ENCODE measurements at regions not wholly inside any gene's neighbourhood (a gene's known extent, or its start where the extent isn't known, plus 50 kb on each side); places are given as distances from the start of the nearest gene placed in this dataset.

DNA sequence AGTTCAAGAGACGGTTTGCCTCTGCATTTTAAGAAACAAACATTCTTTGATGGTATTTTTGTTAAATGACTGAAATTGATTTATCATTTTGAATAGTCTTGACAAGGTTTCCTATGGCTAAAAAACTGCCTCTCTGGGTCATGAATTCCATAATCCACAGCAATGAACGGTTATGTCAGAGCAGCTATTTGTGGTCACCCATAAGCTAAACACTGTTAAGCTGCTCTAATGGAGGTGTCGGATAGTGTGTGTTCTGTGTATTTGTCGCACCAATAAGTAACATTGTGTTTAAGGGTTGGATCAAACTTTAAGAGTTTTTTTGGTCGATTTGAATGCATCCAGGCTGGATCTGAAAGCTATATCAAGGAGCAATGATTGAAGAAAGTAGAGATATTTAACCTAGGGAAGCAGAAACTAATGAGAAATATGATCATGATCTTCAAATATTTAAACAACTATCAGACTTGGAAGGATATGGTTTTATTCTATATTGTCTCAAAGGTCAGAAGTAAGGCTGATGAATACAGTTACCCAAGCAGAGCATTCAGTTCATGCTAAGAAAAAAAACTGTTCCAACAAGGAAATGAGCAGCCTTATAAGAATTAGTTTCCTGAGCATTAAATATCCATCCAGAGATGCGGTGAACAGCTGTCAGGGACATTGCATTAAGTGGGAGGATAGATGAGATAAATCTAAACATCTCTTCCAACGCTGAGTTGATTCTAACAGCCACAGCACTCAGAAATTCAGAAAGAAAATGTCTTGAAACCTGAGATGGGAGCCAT, 232.3 kb upstream of the RPS6KA3 start:
- H3K36me3 Mint-ChIP-seq (ENCODE audit: insufficient read depth in 2 of 2) = no peaks in the 10 kb centered on the region
- no peak overlapping the region for H3K27ac Mint-ChIP-seq
- no peaks in the 10 kb centered on the region for H3K9me3 Mint-ChIP-seq
- no peak overlapping the region for H3K4me3 Mint-ChIP-seq
- no peak for DNase-seq
- H3K27me3 Mint-ChIP-seq (ENCODE audit: low read depth) = peaks cover 48% of the 10 kb centered on the region
- peaks cover 16% of the 10 kb centered on the region for H3K4me1 Mint-ChIP-seq (ENCODE audit: low read depth)
- ATAC-seq (replicated peaks in 1 of 2) = no peak

DNA sequence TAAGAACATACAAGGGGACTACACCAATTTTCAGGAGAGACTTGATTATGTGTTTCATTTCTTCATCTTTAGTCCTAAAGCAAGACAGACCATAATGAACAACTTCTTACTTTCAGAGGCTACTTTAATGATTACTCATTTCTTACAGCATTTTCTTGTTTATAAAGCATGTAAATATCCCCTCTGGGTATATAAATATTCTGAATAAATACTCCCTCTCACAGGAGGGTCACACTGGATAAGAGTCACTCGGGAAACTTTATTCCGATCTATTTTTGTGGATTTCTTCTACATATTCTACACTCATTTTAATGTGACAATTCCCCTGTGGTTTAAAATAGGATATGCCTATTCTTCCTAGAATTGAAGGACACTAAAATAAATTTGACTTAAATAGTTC, 228.9 kb upstream of the RPS6KA3 start:
- Mint-ChIP-seq H3K27me3 (ENCODE audit: low read depth) (peaks cover 28% of the 10 kb centered on the region), H3K4me3 (no peak overlapping the region), H3K9me3 (no peaks in the 10 kb centered on the region), H3K27ac (no peak overlapping the region), H3K36me3 (ENCODE audit: insufficient read depth in 2 of 2) (no peaks in the 10 kb centered on the region), H3K4me1 (ENCODE audit: low read depth) (peaks cover 9% of the 10 kb centered on the region)
- no peak for ATAC-seq (replicated peaks in 1 of 2)
- DNase-seq = no peak

DNA sequence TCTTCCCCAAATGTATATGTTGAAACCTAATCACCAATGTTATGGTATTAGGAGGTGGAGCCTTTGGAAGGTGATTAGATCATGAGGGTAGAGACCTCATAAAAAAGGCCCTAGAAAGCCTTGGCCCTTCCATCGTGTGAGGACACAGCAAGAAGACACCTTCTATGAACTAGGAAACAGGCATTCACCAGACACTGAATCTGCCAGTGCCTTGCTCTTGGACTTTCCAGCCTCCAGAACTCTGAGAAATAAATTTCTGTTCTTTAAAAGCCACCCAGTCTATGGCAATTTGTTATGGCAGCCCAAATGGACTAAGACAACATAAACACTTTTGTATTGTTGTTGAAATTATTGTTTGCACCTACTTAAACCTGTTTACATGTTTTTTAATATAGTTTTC, 221.8 kb upstream of the RPS6KA3 start:
- no peak for DNase-seq
- Mint-ChIP-seq H3K27me3 (ENCODE audit: low read depth) (peaks cover 6% of the 10 kb centered on the region), H3K4me3 (no peak overlapping the region), H3K36me3 (ENCODE audit: insufficient read depth in 2 of 2) (no peaks in the 10 kb centered on the region), H3K4me1 (ENCODE audit: low read depth) (no peaks in the 10 kb centered on the region), H3K27ac (no peak overlapping the region), H3K9me3 (no peaks in the 10 kb centered on the region)
- no peak for ATAC-seq (replicated peaks in 1 of 2)

DNA sequence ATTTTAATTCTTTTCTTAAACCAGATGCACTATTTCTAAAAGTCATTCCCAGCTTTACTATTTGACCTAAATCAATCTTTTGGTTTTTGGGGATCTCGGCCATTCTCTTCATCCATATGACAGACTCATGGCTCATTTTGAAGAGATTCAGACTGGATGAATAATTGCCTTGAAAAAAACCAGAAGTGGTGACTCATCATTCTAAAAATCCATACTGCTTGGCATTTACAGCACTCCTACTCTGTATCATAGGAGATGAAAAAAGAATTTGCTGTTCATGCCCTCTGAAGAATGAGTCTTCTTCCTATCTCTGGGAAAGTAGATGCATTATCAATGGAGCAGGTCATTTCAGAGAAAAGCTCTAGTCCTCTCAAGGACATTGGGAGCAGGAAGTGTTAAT, 220.5 kb upstream of the RPS6KA3 start:
- no peak overlapping the region for H3K27ac Mint-ChIP-seq
- H3K4me1 Mint-ChIP-seq (ENCODE audit: low read depth) = no peaks in the 10 kb centered on the region
- ATAC-seq (replicated peaks in 1 of 2) = no peak
- no peak overlapping the region for H3K4me3 Mint-ChIP-seq
- no peaks in the 10 kb centered on the region for H3K9me3 Mint-ChIP-seq
- H3K27me3 Mint-ChIP-seq (ENCODE audit: low read depth) = peaks cover 6% of the 10 kb centered on the region
- no peak for DNase-seq
- no peaks in the 10 kb centered on the region for H3K36me3 Mint-ChIP-seq (ENCODE audit: insufficient read depth in 2 of 2)

DNA sequence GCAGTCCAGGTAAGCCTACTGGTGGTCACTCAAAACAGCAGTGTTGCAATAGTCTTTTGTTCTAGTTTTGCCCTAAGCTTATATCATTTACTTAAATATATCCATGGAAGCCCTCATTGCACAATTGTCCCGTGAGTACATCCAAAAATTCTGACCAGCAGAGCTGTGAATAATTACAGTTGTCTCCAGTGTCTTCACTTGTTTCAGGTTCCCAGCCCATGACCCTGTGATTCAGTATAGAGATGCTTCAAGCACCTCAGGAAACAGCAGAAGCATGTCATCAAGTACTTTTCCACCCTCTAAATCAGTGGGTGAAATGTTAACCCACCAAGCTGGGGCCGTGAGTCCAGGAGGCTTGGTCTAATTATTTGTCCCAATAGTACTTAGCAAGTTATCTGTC, 214.9 kb upstream of the RPS6KA3 start:
- H3K36me3 Mint-ChIP-seq (ENCODE audit: insufficient read depth in 2 of 2) = no peaks in the 10 kb centered on the region

DNA sequence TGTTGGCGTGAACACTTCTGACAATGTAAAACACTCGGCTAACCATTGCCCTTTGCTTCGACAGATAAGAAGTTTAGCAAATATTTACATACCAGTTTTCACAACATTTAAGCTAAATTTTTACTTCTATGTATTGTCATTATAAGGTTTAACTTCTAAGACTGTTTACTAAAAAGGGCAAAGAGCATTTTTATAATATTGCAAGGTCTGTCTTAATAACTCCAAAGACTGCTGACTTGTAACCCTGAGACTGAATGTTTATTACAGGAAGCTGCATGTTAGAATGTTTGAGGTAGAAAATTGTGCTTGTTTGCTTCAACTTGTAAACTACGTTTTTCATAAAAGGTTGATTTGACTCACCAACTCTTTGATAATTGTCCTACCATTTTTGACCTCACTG, 213.2 kb upstream of the RPS6KA3 start:
- Mint-ChIP-seq H3K4me1 (ENCODE audit: low read depth) (no peaks in the 10 kb centered on the region), H3K9me3 (peaks cover 0 to 1% of the 10 kb centered on the region in 2 donors), H3K4me3 (no peak overlapping the region), H3K27ac (no peak overlapping the region), H3K36me3 (ENCODE audit: insufficient read depth in 2 of 2) (no peaks in the 10 kb centered on the region), H3K27me3 (ENCODE audit: low read depth) (peaks cover 26% of the 10 kb centered on the region)
- ATAC-seq (replicated peaks in 1 of 2) (no peak), DNase-seq (no peak)

More for the DNA sequence above, 214.9 kb upstream of the RPS6KA3 start:
- no peaks in the 10 kb centered on the region for H3K4me1 Mint-ChIP-seq (ENCODE audit: low read depth)
- peaks cover 0 to 1% of the 10 kb centered on the region in 2 donors for H3K9me3 Mint-ChIP-seq
- DNase-seq (no peak), ATAC-seq (replicated peaks in 1 of 2) (no peak)
- H3K27me3 Mint-ChIP-seq (ENCODE audit: low read depth) = peaks cover 26% of the 10 kb centered on the region
- H3K27ac Mint-ChIP-seq = no peak overlapping the region
- H3K4me3 Mint-ChIP-seq = no peak overlapping the region

DNA sequence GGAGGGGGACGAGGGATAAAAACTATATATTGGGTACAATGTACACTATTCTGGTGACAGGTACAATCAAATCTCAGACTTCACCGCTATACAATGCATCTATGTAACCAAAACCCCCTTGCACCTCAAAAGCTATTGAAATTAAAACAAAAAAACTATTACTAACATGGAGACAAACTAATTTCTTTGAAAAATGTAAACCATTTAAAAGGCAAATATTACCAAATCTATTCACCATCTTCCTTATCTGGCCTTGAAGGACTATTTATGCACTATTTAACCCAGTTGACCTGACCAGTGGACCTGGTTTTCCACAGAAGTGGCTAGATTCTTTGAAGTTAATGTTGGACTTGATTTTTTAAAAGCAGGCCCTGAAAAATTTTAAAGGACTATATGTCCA, 212.3 kb upstream of the RPS6KA3 start:
- H3K4me1 Mint-ChIP-seq (ENCODE audit: low read depth) = no peaks in the 10 kb centered on the region
- ATAC-seq (replicated peaks in 1 of 2) = no peak
- H3K27me3 Mint-ChIP-seq (ENCODE audit: low read depth) = peaks cover 26% of the 10 kb centered on the region
- no peak overlapping the region for H3K27ac Mint-ChIP-seq
- H3K4me3 Mint-ChIP-seq = no peak overlapping the region
- DNase-seq = no peak
- H3K9me3 Mint-ChIP-seq = peaks cover 0 to 1% of the 10 kb centered on the region in 2 donors
- H3K36me3 Mint-ChIP-seq (ENCODE audit: insufficient read depth in 2 of 2) = no peaks in the 10 kb centered on the region

DNA sequence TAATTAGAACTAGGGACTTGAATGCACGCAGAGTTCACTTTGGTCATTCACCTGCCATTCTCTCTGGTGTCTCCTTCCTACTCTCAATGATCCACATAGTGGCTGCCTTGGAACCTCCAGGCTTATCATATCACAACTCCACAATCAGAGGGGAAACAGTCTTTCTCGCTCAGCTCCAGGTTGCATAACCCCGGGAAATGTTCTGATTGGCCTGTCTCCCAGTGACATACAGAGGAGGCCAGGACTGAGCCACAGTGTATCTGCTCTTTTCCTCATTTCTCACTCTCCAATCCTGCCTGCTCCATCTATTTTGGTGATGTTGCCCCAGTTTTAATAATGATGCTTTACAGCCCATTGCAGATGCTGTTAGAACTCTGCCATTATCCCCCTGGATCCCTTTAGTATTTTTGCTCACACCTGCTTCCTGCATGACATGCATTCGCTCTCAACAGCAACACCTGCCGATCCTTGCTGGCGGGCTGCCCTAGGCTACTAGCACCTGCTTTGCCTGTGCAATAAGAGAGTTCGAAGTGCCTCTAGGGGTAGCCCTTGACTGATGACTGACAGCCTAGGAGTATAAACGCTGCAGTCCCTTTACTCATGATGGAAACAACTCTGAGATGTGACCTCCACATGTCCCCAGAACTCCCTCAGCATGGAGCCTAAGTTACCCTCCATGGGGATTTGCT, 211.3 kb upstream of the RPS6KA3 start:
- ATAC-seq (replicated peaks in 1 of 2) = no peak
- peaks cover 27% of the 10 kb centered on the region for H3K27me3 Mint-ChIP-seq (ENCODE audit: low read depth)
- peaks cover 0 to 1% of the 10 kb centered on the region in 2 donors for H3K9me3 Mint-ChIP-seq
- H3K4me1 Mint-ChIP-seq (ENCODE audit: low read depth) = no peaks in the 10 kb centered on the region
- H3K36me3 Mint-ChIP-seq (ENCODE audit: insufficient read depth in 2 of 2) = no peaks in the 10 kb centered on the region
- no peak for DNase-seq
- no peak overlapping the region for H3K4me3 Mint-ChIP-seq
- H3K27ac Mint-ChIP-seq = no peak overlapping the region

DNA sequence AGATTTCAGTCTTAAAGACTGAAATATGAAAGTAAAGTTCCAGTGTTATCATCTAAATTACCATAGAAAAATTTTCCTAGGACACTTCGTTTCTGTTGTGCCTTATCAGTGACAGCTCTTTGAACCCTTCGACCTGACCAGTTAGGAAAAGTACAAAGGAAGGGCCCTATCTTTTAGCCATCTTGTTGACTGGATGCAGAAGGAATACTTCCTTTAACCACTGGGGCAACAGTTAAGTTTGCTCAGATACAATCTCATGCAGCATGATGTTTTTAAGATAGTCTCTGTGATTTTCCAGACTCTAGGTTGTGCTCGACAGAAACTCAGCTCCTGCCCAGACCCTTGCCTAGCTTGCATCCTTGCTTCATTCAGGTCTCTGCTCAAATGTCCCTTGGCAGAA, 210.5 kb upstream of the RPS6KA3 start:
- no peaks in the 10 kb centered on the region for H3K4me1 Mint-ChIP-seq (ENCODE audit: low read depth)
- DNase-seq (no peak), ATAC-seq (replicated peaks in 1 of 2) (no peak)
- peaks cover 31% of the 10 kb centered on the region for H3K27me3 Mint-ChIP-seq (ENCODE audit: low read depth)
- H3K4me3 Mint-ChIP-seq = no peak overlapping the region
- no peaks in the 10 kb centered on the region for H3K36me3 Mint-ChIP-seq (ENCODE audit: insufficient read depth in 2 of 2)
- H3K27ac Mint-ChIP-seq = no peak overlapping the region
- peaks cover 0 to 1% of the 10 kb centered on the region in 2 donors for H3K9me3 Mint-ChIP-seq

DNA sequence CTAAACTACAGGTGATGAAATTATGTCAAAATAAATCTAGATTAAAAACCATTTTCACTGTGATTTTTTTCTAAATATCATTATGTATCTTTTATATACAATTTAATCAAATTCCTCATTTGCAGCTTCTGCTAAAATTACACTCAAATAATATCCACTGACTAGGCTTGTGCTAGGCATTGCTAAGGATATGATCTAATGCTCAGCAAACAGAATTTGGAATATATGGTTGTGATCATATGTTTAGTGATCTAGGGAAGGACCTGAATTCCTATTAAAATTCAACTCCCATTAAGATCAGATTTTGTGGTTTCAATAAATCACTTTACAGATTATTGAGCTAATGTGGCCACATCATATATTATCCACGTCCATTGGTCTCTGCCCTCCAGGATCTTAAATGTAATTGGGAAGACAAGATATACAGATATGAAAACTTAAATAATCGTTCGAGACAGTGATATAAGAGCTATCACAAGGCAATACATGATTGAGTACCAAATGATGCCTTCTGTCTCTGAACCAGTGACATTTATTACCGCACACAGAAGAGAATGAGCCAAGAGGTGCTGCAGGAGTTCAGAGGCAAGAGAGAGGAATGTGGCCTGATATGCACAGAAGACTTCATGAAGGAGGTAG, 206.0 kb upstream of the RPS6KA3 start:
- Mint-ChIP-seq H3K27me3 (ENCODE audit: low read depth) (peaks cover 14% of the 10 kb centered on the region), H3K36me3 (ENCODE audit: insufficient read depth in 2 of 2) (no peaks in the 10 kb centered on the region), H3K9me3 (no peaks in the 10 kb centered on the region), H3K4me1 (ENCODE audit: low read depth) (no peaks in the 10 kb centered on the region), H3K27ac (no peak overlapping the region), H3K4me3 (no peak overlapping the region)
- ATAC-seq (replicated peaks in 1 of 2) (no peak), DNase-seq (no peak)

DNA sequence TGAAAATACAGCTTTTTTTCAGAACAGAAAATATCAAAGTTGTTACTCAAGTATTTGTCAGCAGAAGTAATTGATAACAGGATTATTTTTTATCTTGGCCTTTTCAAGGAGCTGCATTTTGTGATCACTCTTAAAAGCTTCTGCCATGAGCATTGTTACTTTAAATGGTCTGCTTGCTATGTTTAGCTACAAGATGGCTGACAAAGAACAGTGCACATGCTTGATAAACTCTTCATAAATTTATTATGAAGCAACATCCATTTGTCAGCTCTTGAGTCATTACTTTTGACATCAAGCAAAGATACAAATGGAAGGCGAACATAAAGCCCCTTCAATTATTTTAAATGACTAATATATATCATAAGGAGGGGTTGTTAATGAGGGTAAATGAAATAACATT, 205.4 kb upstream of the RPS6KA3 start:
- H3K36me3 Mint-ChIP-seq (ENCODE audit: insufficient read depth in 2 of 2) = no peaks in the 10 kb centered on the region
- DNase-seq (no peak), ATAC-seq (replicated peaks in 1 of 2) (no peak)
- H3K4me1 Mint-ChIP-seq (ENCODE audit: low read depth) = no peaks in the 10 kb centered on the region
- peaks cover 8% of the 10 kb centered on the region for H3K27me3 Mint-ChIP-seq (ENCODE audit: low read depth)
- H3K4me3 Mint-ChIP-seq = no peak overlapping the region
- no peaks in the 10 kb centered on the region for H3K9me3 Mint-ChIP-seq
- H3K27ac Mint-ChIP-seq = no peak overlapping the region

DNA sequence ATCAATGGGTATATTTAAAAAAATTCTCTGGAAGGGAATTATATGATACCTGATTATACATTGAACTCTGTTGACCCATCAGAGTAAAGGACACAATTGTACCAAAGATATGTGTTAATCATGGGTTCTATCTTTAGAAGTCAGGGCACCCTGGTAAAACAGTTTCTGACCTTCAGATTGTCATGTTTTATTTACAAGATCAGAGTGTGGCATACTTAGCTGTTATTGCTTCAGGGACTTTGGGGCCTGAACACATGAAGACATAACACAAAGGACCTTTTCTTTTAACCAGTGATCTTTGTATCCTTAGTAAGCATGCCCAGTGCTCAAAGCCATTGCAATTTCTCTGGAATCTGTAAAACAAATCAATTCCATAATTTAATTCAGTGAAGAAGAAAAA, 204.8 kb upstream of the RPS6KA3 start:
- Mint-ChIP-seq H3K4me3 (no peak overlapping the region), H3K27ac (no peak overlapping the region), H3K36me3 (ENCODE audit: insufficient read depth in 2 of 2) (no peaks in the 10 kb centered on the region), H3K4me1 (ENCODE audit: low read depth) (no peaks in the 10 kb centered on the region), H3K9me3 (no peaks in the 10 kb centered on the region), H3K27me3 (ENCODE audit: low read depth) (peaks cover 5% of the 10 kb centered on the region)
- ATAC-seq (replicated peaks in 1 of 2) = no peak
- no peak for DNase-seq

DNA sequence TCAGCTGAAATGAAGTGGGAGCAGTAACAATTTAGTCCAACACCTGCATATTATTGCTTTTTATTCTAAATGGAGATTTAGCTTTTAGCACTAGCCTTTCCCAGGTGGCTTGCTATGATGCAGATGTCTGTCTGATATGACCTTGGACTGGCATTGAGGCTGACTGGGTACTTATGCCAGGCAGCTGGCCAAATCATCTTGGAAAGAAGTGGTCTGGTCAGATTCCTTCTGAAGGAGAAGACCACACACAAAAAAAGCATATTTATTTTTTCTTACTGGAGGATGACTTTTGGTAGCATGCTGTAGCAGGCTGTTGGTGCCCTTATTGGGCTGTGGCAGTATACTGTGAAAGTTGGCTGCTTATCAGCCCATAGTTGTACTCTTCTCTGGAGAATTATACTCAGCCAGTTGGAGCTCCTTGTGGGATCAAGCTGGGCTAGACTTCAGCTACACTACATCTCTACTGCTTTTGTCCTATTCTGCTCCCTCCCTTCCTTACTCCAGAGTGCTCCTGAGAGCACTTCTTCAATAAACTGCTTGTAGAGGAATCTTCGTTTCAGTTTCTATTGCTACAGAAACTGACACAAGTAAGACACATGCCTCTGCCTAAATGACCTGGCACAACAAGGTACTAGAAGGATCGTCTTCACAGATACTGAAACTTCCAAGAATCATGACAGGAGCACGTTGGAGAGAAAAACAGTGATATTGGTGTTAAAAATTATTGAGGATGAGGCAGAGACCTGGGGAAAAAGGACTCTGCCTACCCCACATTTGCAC, 196.8 kb upstream of the RPS6KA3 start:
- Mint-ChIP-seq H3K36me3 (ENCODE audit: insufficient read depth in 2 of 2) (no peaks in the 10 kb centered on the region), H3K4me3 (peak overlapping the region in 1 of 2 donors; percentile 6), H3K9me3 (peaks cover 0 to 6% of the 10 kb centered on the region in 2 donors), H3K4me1 (ENCODE audit: low read depth) (peaks cover 39% of the 10 kb centered on the region), H3K27me3 (ENCODE audit: low read depth) (peaks cover 35% of the 10 kb centered on the region), H3K27ac (no peak overlapping the region)
- ATAC-seq (replicated peaks in 1 of 2) (no peak), DNase-seq (no peak)
